GM23338 (cell line): ENCODE measurements at regions not wholly inside any gene's neighbourhood (a gene's known extent, or its start where the extent isn't known, plus 50 kb on each side); places are given as distances from the start of the nearest gene placed in this dataset.

ENCODE experiments used
- CREB1 ChIP-seq: fragments of 250-450 bp; sonication (Bioruptor Pico); IDR thresholded peaks from 2 replicates; pipeline ENCODE4 v1.5.0; 2020; ENCODE audit warnings: low read depth, mild to moderate bottlenecking, moderate library complexity
- ETS1 ChIP-seq: IDR thresholded peaks from 2 replicates; pipeline ENCODE4 v1.6.1; 2016; ENCODE audit warnings: antibody characterized with exemption
- EZH2 ChIP-seq: fragments of 200-600 bp; sonication (generic); IDR thresholded peaks from one replicate; pipeline ENCODE4 v1.8.0; 2017; ENCODE audit warnings: antibody characterized with exemption, mild to moderate bottlenecking, low read depth; ENCODE audit not compliant: unreplicated experiment
- EZH2phosphoT487 ChIP-seq: fragments of 200-600 bp; sonication (generic); IDR thresholded peaks from one replicate; pipeline ENCODE4 v1.8.1; 2018; ENCODE audit warnings: antibody characterized with exemption; ENCODE audit not compliant: unreplicated experiment
- POLR2AphosphoS5 ChIP-seq: IDR thresholded peaks from 2 replicates; pipeline ENCODE4 v1.6.1; 2016; ENCODE audit warnings: antibody characterized with exemption, low read depth
- REST ChIP-seq: IDR thresholded peaks from one replicate; pipeline ENCODE4 v1.6.1; 2018; ENCODE audit warnings: antibody characterized with exemption; ENCODE audit not compliant: unreplicated experiment
- ZNF114 ChIP-seq: fragments of 250-450 bp; sonication (Bioruptor Pico); IDR thresholded peaks from 2 replicates; pipeline ENCODE4 v1.5.0; 2020; ENCODE audit warnings: mild to moderate bottlenecking, moderate library complexity
- ZNF331 ChIP-seq: fragments of 250-450 bp; sonication (Bioruptor Pico); IDR thresholded peaks from 2 replicates; pipeline ENCODE4 v1.5.0; 2020; ENCODE audit warnings: low read depth, mild to moderate bottlenecking, moderate library complexity
- TF ChIP-seq, protein P1 (sequence below): fragments of 250-450 bp; sonication (Bioruptor Pico); IDR thresholded peaks from 2 replicates; pipeline ENCODE4 v1.5.0; 2020; ENCODE audit warnings: mild to moderate bottlenecking, moderate library complexity
- TF ChIP-seq, protein P2 (sequence below), 2 experiments: fragments of 200-600 bp in 1 of 2; sonication (generic) in 1 of 2; conservative IDR thresholded peaks; 2 replicates each; pipeline versions ENCODE4 v1.5.1 to v1.6.1; 2016 to 2017; ENCODE audit warnings: antibody characterized with exemption in 2 of 2, low read depth in 2 of 2, mild to moderate bottlenecking in 2 of 2, moderate library complexity in 1 of 2

DNA sequence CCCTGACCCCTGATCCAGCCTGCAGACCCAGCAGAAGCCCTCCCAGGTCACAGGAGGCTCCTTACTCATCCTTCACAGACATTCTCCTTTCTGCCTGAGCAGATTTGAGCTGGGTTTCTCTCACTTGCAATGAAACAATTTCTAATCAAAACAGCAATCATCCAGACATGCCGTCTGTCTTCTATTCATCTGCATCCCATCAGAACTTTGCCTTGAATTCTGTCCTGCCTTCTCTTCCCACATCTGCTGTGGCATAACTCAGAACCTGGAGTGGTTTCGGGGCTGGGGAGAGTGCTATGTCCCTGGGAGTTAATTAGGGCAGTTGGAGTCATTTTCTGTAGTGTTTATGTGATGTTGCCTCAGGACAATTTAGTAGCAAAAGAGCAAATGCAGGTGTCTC lies 278.6 kb downstream of the CBLN1 start (continued):
- TF ChIP-seq, protein P1, sequence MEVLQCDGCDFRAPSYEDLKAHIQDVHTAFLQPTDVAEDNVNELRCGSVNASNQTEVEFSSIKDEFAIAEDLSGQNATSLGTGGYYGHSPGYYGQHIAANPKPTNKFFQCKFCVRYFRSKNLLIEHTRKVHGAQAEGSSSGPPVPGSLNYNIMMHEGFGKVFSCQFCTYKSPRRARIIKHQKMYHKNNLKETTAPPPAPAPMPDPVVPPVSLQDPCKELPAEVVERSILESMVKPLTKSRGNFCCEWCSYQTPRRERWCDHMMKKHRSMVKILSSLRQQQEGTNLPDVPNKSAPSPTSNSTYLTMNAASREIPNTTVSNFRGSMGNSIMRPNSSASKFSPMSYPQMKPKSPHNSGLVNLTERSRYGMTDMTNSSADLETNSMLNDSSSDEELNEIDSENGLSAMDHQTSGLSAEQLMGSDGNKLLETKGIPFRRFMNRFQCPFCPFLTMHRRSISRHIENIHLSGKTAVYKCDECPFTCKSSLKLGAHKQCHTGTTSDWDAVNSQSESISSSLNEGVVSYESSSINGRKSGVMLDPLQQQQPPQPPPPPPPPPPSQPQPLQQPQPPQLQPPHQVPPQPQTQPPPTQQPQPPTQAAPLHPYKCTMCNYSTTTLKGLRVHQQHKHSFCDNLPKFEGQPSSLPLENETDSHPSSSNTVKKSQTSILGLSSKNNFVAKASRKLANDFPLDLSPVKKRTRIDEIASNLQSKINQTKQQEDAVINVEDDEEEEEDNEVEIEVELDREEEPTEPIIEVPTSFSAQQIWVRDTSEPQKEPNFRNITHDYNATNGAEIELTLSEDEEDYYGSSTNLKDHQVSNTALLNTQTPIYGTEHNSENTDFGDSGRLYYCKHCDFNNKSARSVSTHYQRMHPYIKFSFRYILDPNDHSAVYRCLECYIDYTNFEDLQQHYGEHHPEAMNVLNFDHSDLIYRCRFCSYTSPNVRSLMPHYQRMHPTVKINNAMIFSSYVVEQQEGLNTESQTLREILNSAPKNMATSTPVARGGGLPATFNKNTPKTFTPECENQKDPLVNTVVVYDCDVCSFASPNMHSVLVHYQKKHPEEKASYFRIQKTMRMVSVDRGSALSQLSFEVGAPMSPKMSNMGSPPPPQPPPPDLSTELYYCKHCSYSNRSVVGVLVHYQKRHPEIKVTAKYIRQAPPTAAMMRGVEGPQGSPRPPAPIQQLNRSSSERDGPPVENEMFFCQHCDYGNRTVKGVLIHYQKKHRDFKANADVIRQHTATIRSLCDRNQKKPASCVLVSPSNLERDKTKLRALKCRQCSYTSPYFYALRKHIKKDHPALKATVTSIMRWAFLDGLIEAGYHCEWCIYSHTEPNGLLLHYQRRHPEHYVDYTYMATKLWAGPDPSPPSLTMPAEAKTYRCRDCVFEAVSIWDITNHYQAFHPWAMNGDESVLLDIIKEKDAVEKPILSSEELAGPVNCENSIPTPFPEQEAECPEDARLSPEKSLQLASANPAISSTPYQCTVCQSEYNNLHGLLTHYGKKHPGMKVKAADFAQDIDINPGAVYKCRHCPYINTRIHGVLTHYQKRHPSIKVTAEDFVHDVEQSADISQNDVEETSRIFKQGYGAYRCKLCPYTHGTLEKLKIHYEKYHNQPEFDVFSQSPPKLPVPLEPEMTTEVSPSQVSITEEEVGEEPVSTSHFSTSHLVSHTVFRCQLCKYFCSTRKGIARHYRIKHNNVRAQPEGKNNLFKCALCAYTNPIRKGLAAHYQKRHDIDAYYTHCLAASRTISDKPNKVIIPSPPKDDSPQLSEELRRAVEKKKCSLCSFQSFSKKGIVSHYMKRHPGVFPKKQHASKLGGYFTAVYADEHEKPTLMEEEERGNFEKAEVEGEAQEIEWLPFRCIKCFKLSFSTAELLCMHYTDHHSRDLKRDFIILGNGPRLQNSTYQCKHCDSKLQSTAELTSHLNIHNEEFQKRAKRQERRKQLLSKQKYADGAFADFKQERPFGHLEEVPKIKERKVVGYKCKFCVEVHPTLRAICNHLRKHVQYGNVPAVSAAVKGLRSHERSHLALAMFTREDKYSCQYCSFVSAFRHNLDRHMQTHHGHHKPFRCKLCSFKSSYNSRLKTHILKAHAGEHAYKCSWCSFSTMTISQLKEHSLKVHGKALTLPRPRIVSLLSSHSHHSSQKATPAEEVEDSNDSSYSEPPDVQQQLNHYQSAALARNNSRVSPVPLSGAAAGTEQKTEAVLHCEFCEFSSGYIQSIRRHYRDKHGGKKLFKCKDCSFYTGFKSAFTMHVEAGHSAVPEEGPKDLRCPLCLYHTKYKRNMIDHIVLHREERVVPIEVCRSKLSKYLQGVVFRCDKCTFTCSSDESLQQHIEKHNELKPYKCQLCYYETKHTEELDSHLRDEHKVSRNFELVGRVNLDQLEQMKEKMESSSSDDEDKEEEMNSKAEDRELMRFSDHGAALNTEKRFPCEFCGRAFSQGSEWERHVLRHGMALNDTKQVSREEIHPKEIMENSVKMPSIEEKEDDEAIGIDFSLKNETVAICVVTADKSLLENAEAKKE (CRISPR knock-in tag) = no peak
- TF ChIP-seq POLR2AphosphoS5 (no peak), REST (no peak), CREB1 (no peak), ZNF331 (CRISPR knock-in tag) (no peak), EZH2 (no peak), ETS1 (no peak), ZNF114 (CRISPR knock-in tag) (no peak), EZH2phosphoT487 (no peak)
- TF ChIP-seq, protein P2, sequence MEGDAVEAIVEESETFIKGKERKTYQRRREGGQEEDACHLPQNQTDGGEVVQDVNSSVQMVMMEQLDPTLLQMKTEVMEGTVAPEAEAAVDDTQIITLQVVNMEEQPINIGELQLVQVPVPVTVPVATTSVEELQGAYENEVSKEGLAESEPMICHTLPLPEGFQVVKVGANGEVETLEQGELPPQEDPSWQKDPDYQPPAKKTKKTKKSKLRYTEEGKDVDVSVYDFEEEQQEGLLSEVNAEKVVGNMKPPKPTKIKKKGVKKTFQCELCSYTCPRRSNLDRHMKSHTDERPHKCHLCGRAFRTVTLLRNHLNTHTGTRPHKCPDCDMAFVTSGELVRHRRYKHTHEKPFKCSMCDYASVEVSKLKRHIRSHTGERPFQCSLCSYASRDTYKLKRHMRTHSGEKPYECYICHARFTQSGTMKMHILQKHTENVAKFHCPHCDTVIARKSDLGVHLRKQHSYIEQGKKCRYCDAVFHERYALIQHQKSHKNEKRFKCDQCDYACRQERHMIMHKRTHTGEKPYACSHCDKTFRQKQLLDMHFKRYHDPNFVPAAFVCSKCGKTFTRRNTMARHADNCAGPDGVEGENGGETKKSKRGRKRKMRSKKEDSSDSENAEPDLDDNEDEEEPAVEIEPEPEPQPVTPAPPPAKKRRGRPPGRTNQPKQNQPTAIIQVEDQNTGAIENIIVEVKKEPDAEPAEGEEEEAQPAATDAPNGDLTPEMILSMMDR (conservative IDR thresholded peaks at IDR 0.05; ENCODE audit: low read depth in 2 of 2) = no peak
